DLD1 (cell line): ENCODE measurements at regions not wholly inside any gene's neighbourhood (a gene's known extent, or its start where the extent isn't known, plus 50 kb on each side); places are given as distances from the start of the nearest gene placed in this dataset.
"Not testable (repeated sequence)": the region's sequence is repeated elsewhere in the genome, so short reads cannot be mapped to it uniquely, and the experiment has no call there.

Experiments used
- in situ Hi-C: cut with HindIII; loops from 2 replicates; pipeline ENCODE4 v1.10.0; 2017; ENCODE audit warnings: low sequenced_read_pairs

DNA sequence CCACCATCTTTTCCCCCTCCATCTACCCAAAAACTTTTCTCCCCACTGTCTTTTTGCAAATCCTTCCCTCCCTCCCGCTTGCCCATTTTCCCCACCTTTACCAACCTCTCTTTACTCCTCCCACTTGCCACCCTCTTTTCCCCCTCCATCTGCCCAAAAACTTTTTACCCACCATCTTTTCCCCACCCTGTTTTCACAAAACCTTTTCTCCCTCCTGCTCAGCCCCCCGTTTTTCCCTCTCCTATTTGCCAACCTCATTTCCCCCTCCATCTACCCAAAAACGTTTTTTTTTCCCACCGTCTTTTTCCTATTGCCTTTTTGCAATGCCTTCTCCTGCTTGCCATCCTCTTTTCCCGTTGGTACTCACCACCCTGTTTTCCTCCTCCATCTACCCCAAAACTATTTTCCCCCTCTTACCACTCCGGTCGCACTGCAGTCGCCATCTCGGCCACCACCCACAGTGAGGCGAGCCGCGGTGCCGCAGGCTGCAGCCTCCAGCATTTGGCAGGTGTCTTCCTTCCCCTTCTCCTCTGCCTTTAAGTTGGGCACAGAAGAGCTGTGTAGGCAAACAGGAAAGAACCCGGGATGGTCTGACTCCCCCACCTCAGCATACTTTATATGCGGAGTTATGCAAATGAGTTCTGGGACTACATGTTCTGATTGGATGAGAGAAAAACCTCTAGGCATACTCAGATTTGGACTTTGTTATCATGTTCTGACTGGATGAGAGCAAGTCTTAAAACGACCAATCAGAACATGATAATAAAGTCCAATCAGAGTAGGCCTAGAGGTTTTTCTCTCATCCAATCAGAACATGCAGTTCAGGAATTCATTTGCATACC lies 121.2 kb upstream of the VPREB1 start:
- in situ Hi-C loops: no loop called here

DNA sequence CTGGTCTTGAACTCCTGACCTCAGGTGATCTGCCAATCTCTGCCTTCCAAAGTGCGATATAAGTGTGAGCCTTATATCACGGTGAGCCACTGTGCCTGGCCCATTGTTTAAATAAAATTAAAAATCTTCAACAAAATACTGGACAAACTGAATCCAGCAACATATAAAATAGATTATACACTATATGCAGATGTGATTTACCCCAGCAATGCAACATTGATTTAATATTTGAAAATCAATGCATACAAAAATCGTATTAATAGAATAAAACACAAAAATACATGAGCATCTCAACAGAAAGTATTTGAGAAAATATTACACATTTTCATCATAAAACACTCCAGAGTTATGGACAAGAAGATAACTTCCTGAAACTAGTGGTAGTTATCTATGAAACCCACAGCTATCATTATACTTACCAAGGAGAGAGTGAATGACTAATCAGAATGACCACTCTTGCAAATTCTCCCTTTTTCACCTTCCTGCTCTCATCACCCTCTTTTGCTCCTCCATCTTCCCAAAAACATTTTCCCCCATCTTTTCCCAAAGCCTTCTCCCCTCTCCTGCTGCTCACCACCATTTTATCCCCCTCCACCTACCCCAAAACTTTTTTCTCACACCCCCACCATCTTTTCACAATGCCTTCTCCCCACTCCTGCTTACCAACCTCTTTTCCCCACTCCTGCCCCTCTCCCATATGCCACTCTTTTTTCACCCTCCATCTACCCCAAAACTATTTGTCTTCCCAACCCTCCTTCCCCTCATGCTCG lies 122.1 kb upstream of the VPREB1 start:
- in situ Hi-C loops: no loop called here

DNA sequence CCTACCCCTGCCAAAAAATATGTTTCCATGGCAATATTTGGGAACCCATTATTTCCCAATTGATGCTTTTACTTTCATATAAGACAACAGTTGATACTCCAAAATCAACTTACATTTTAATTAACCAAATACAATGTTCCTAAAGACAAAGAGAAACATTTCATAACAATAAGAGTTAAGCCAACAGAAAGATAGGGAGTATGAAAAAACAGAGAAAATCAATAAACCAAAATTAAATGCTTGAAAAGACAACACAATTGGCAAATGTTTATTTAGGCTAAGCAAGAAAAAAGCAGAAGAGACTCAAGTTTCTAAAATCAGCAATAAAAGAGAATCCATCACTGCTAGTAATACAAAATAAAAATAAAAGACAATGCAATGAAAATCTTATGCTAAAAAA lies 123.1 kb upstream of the VPREB1 start:
- in situ Hi-C loops: no loop called here

DNA sequence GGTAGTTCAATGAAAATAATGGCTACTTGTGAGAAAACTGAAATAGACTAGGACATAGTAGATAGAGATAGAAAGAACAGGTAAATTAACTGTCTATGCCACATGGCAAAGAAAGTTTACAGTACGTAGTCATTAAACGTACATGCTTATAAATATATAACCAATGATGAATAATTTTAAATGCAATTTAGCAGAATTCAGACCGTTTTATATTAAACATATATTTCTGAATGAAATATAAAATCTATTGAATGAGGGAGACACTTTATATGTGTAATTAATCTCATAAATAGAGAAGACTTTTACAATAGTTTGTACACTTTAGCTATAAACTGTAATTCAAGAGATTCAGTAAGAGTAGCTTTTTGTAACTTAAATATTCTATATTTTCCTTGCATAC lies 124.4 kb upstream of the VPREB1 start:
- in situ Hi-C loops: no loop called here

DNA sequence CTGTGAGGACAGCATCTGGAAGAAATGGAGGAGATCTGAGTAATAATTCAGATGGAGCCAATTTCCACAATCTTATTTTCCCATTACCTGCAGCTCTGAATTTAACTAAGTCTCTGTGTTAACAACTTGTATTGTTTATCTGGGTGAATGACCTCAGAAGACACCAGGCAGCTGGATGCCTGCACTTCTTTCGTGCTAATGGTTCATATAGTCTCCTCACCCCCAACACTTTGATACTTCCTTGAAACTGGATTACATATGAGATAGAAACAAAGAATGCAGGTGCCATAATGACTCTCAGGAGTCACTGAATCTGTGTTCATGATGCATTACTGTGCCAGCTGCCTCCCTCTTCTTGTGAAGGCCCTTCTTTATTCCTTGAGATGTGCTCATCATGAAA lies 125.6 kb upstream of the VPREB1 start:
- in situ Hi-C loops: no loop called here

DNA sequence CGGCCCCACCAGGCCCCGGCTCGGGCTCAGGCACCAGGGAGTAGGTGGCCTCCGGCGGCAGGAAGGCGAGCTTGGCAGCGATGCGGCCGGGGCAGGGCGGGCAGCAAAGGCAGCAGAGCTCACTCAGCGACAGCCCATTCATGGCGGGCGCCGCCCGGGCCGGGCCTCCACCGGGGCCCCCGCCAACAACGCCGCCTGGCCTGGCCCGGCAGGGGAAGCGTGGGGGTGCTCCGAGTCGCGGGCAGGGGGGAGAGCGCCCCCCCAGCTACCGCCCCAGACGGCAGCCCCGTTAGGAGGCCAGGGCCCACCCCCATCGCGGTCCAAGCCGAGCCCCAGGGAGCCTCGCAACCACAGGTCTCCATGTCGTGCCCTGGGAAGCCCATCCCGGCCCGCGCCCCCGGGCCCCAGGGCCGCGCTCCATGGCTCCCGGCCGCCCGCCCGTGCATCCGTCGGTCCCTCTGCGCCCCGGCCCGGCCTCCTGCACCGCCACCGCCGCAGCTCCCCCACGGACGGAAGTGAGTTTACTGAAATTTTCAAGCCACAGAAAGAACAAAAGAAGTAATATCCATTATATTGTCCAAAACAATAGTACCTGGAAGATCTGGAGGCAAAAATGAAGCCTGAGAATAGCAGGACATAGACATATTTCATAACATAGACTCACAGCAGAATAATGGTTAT lies 126.6 kb upstream of the VPREB1 start:
- in situ Hi-C loops: not testable (repeated sequence)

DNA sequence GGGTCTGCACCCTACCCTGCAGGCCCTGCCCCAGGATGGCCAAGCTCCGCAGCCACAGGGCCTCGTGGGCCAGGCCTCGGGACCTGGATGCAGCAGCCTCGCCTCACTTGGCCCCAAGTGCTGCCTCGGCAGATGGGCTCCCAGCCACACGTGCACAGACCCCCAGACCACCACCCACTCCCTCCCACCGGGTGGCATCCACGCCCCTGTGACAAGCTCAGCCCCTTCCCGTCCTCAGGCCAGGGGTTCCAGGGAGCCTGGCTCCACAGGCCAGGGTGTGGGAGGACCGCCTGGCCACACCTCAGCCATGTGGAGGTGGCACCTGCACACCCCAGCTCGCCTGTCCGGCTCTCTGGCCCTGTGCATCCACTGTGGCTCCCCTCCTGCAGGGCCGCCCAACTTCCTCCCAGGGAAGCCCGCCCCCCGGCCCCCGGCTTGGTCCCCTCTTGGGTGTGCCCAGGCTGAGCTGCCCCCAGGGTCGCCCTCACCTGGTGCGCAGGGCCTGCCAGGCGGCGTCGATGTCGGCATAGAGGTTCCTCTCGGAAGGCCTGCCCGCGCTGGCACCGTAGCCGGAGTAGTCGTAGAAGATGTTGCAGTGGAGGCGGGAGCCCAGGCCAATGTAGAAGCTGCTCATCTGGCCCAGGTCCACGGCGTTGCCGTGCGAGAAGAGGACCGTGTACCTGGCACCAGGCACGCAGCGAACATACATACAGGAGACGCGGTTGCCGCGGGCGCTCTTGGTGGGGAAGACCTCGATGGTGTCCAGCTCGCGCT lies 127.4 kb upstream of the VPREB1 start:
- in situ Hi-C loops: not testable (repeated sequence)

DNA sequence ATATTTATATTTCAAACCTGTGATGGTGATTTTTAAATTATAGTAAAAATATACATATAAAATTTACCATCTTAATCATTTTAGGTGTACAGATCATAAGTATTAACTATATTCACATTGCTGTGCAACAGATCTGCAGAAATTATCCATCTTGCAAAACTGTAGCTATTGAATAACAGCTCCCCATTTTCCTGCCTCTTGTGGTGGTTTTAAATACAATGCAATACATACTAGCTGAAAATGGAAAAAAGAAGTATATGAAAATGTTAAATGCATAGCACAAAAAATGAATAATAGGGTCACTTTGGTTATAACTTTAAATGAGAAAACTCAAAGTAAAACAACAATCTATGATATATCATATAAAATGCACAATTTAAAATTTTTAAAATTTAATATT lies 130.9 kb upstream of the VPREB1 start:
- in situ Hi-C loops: no loop called here

DNA sequence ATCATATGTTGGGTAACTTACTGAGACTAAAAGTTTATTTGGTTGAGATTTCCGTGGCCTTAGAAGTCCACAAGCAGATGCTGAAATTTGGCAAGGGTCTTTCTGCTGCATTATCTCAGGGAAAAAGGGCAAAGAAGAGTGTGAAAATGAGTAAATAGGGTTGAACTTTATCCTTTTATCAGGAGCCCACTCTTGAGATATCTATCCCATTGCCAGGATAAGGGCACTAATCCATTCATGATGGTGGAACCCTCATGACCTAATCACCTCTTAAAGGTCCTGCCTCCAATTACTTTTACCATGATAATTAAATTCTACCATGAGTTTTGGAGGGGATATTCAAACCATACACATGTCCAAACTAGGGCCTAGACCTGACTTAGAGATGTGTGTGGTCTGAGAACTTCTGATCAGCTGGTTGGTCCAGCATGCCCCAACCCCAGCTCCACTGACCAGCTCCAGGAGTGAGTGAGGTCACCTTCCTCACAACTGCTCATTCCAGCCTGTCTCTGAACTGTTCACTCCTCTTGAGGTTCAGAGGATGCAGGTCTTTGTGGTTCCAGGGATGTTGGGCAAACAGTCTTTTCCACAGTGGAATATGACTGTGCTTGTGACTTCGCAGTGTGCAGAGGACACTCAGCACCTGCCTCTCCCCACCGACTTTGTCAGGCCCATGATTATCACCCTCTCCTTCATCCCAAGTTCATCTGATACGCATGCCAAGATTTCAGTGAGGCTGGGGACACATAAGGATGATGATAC lies 130.1 kb upstream of the TOP3B start:
- in situ Hi-C loops: no loop called here

DNA sequence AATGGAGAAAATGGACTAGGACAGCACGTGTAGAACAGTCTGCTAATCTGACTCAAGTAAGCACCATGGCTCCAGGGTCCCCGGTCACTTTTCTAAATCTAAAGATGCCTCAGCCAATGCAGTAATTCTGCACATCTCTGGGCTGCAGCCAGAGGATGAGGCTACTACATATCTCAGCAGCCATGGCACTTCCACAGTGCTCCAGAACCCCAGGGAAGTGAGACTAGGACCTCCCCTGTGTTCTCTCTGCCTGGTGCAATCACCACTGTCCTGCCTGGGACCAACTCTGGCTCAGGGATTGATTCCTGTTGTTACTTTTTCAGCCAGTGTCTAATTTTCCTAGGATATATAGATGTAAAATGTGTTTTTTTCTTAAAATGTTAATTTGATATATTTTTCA lies 129.4 kb upstream of the TOP3B start:
- in situ Hi-C loops: no loop called here

DNA sequence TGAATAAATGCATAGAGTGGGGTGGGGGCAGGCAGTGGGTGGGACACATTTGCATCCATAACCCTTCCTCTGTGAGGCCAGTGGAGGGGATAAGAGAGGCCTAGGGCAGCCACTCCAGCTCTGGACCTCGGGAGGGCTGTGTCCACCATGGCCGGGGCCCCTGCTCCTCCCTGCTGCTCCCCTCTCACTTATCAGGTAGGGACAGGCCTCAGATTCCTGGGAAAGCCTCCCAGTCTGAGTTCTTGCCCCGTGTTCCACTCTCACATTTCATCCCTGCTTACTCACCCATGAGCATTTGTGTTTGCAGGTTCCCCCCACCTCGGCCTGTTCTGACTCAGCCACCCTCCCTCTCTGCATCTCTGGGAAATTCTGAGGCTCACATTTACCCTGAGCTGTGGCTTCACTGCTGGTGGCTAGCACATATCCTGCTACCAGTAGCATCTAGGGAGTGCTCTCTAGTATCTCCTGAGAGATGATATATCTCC lies 128.7 kb upstream of the TOP3B start:
- in situ Hi-C loops: no loop called here

DNA sequence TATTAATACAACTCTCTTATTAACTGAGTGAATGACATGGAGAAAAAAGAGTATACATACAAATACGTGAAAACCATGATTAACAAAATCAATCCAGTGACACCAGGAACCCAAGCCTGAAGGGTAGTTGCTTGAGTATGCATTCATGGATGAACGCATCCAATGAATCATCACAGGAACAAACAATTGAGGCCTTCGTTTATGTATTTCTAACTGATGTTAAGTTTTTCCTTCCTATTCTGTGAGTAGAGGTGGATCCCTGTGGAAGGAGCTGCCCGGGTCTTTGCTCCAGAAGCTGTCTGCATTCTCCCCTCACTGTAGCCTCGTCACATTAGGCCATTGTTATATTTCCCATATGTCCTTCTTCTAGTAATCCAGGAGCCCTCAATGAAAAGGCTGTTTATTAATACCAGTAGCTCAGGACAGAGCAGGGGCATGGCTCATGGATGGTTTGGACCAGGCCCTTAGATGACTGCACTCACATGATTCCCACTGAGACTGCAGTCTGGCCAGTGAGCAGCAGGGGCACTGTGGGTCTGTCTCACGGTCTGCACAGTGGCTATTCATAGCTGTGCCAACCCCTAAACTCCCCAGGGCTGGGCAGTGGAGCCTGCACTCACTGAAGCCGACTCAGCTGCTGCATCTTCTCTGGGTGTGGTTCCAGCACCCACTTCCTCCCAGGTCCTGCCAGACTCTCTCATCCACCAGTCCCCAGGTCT lies 128.1 kb upstream of the TOP3B start:
- in situ Hi-C loops: no loop called here

DNA sequence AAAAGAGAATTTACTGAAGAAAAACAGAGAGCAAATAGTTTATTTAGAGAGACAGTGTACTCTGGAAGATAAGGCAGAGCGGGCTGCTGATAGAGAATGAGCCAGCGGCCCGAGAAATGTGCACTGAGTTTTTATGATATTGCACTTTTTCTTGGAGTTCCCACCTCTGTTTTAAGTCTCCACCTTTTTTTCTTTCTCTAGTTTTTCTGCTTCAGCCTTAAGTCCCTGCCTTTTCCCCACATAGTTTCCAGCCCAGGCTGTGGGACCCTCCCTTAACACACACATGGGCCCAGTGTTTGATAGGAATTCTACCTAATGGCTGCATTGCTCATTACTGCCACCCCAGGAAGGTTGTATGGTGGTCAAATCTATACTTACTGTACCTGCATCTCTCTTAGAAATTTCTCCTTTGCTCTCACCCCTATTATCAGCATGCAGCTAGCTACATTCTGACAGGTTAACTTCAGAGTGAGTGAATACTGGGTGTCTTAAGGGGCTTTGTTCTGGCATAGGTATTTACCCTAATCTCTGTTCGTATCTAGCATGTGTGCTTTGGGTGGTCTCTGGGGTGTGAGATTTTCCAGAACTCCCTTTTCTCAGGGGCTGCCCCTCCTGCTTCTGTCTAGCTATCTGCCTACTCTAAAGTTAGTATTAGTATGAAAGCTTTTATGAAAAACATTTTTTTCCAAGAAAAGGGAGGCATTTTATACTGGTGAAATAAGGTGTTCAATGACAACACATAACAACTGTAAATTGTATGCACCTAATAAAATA lies 127.3 kb upstream of the TOP3B start:
- in situ Hi-C loops: no loop called here

DNA sequence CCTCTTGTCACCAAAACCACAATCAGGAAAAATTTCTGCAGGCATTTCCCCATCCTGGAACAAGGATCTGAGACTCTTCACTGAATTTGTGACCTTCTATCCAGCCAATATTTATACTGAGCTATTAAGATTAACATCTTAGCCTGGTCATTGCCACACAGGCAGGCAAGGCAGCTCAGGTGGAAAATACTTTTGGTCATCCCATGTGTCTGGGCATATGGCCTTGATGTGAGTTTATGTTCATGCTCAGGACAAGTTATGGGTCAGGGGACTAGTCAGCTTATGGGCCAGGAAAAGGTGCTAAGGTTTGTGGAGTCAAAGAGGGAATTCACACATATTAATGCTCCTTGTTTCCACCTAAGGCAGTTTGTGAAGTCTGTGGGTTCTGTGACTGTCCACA lies 124.3 kb upstream of the TOP3B start:
- in situ Hi-C loops: no loop called here

DNA sequence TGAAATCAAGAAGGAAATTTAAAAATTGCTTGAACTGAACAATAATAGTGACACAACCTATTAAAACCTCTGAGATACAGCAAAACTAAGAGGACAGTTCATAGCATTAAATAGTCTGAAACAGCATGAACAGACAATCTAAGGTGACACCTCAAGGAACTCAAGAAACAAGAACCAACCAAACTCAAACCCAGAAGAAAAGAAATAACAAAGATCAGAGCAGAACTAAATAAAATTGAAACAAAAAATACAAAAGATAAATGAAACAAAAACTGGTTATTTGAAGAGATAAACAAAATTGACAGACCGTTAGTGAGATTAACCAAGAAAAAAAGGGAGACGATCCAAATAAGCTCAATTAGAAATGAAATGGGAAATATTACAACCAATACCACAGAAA lies 122.8 kb upstream of the TOP3B start:
- in situ Hi-C loops: no loop called here

DNA sequence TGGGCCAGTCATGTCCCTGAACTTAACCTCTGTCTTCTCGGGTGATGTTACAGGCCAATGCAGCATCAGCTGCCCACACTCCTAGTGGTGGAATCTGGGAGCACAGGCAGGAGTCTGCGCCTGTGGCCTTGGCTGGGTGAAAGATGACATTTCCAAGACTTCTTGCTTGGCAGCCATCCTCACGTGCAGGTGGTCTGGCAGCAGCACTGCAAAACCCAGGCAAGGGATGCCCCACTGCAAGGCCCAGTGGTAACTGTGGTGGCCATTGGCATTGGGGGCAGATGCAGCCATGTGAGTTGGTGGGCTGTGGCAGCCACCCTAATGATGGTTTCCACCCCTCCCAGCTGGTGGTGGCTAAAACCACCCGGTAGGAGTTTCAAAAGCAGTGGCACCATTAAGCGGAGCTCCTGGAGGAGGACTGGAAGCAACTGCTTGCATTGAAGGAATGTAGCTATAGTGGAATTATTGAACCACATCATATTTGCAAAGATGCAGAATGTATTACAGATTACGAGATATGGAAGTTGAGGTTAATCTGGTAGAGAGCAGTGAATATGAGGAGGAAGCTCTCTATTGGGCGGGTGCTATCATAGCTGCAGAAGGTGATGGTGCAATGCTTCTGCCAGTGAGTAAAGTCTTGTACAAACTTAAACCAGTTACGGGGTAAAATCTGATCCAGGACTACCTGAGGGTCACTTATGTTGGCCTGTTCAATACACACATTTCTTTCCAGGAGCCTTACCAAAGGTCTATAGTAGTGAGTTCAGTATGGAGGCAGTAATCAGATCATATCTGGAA lies 120.7 kb upstream of the TOP3B start:
- in situ Hi-C loops: no loop called here

DNA sequence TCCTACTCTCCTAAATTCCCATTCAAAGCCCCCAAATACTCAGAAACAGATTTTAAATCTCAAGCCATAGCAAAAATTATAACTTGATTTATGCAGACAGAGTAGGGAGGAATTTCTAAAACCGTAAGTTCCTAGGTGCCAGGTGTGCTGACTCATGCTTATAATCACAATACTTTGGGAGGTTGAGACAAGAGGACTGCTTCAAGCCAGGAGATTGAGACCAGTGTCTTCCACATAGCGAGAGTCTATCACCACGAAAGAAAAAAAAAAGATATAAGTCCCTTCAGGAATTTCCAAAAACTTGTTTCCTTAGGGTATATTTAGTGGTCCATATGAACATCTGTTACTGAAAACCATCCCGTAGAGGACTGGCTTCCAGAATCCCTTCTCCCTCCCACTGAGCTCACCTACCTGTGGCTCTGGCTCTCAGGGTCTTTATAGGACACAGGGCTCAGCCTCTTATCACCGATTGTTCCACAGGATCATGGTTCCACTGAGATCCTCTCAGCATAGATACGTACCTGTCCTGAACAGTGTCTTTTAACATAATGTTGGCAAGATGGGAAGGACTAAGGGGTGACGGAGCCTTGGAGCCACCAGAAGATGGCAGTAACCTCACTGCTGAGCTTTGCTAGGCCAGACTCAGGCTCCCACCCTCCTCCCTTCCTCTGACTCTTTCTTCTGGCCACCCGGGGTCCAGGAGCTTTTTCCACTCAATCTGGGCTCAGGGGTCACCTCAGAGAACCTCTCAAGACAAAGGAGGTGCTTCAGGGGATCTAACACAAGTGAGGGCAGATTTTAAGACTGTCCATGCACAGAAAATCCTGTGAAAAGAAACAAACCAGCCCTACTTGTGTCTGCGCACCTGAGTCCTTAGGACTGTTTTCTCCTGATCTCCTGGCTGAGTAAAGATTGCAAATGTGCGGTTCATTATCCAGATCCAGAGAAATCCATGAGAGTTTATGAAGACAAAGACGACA lies 117.5 kb upstream of the TOP3B start:
- in situ Hi-C loops: no loop called here
